Endometrium (tissue), 2 donors: ENCODE measurements at regions not wholly inside any gene's neighbourhood (a gene's known extent, or its start where the extent isn't known, plus 50 kb on each side); places are given as distances from the start of the nearest gene placed in this dataset.
"Not testable (repeated sequence)": the region's sequence is repeated elsewhere in the genome, so short reads cannot be mapped to it uniquely, and the experiment has no call there.

ENCODE experiments used
- FAIRE-seq: peaks from 2 replicates; lab custom pipeline; 2012; peaks lifted over from hg19 to GRCh38; lab: Jason Lieb, UNC
- donor health status: control.
- donor health status: control.

GRCh38 chr22:26922806-26923205, 265.4 kb downstream of the MIAT start:
- FAIRE-seq: no peak

- no peak for FAIRE-seq
Observed at GRCh38 chr22:26923531-26923930, 266.1 kb downstream of the MIAT start.

DNA sequence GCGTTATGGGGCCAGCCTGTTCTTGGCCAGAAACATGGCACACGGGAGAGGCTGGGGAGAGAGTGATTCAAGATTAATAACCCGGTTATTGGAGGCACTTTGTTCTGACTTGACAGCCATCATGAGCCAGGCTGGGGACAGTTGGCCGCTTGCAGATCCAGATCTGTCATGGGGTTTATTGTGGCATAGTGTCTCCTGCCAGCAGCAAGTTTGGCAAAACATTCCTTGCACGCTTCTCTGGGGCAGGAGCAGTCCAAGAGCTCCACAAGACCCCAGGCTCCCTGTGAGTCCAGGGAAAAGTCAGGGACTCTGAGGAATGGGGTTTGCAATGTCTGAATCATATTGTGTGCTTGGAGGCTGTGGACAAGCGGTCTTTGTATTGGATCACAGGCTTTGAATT, 270.4 kb downstream of the MIAT start:
- FAIRE-seq: no peak

DNA sequence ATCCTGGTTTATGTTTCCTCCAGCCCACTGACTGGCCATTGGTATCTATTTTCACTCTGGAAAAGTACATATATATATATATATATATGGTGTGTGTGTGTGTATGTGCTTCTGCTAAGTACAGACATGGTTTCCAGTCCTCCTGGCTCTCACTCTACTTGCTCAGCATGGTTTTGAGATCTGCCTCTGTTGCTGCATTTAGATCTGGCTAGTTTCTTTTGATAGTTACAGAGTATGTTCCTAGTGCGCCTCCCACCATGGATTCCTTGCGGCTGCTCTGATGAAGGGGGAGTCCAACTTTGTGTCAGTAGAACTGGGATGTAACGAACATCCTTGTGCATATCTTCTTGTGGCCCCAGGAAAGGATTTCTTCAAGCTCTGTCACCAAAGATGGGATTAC, 274.1 kb downstream of the MIAT start:
- no peak for FAIRE-seq

GRCh38 chr22:26933105-26933590, 275.8 kb downstream of the MIAT start:
- FAIRE-seq: no peak

DNA sequence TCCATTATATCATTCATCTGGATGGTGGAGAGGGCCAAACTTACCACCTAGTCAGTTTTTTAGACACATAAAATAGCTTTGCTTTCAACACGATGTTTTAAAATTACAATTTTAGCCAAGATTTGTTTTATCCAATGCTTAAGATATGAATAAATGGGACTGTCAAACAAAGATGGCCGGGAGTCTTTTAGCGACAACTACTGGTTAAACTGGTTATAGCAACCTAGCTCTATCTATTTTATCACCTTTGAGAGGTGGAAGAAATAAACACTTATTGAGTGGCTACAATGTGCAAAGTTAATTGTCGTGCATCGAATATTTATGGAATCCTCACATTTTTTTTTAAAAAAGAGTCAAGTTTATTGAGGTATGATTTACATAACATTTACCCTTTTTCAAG, 279.8 kb downstream of the MIAT start:
- no peak for FAIRE-seq

- FAIRE-seq: no peak
Observed at GRCh38 chr22:26939466-26939865, 282.1 kb downstream of the MIAT start.

GRCh38 chr22:26941896-26942636, 284.7 kb downstream of the MIAT start:
- FAIRE-seq: no peak

- no peak for FAIRE-seq
Observed at GRCh38 chr22:26942637-26942957, 285.2 kb downstream of the MIAT start.

DNA sequence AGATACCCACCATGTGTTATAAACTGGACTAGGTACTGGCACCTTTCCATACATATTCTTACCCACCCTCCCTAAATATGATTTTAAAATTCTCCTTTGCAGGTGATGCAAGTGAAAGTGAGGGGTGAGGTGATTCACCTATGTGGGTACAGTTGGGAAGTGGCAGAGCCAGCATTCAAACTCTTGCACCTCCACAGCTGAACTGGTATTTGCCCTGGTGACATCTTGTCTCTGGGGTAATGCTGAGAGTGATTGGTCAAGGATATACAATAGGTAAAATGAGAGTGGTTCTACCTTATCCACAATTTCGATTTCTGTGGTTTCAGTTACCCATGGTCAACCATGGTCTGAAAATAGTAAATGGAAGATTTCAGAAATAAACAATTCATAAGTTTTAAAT, 288.2 kb downstream of the MIAT start:
- FAIRE-seq: no peak

GRCh38 chr22:26949193-26949592, 291.8 kb downstream of the MIAT start:
- FAIRE-seq: no peak

- FAIRE-seq: not testable (repeated sequence)
Observed at GRCh38 chr22:26951139-26951538, 293.8 kb downstream of the MIAT start.

DNA sequence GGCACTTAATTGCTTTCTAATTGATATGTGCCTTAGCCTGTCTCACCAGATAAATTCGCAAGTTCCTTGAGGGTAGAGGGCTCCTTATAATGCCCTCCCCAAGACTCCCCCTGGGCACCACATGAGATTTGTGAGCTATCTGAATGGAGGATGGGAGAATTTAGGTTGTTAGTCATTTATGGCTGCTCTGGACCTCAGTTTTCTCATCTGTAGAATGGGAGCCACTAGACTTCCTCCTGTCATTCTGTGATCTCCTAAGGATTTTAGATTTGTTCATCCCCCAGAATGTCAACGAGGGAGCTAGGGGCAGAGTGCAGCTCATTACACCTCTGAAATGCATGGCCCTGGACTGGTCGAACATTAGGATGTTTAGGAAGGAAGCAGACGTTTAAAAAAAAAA, 294.6 kb downstream of the MIAT start:
- FAIRE-seq: no peak

GRCh38 chr22:26952451-26953011, 295.1 kb downstream of the MIAT start:
- no peak for FAIRE-seq

- FAIRE-seq: no peak
Observed at GRCh38 chr22:26953012-26953883, 295.9 kb downstream of the MIAT start.

GRCh38 chr22:26956371-26956770, 299.0 kb downstream of the MIAT start:
- no peak for FAIRE-seq

DNA sequence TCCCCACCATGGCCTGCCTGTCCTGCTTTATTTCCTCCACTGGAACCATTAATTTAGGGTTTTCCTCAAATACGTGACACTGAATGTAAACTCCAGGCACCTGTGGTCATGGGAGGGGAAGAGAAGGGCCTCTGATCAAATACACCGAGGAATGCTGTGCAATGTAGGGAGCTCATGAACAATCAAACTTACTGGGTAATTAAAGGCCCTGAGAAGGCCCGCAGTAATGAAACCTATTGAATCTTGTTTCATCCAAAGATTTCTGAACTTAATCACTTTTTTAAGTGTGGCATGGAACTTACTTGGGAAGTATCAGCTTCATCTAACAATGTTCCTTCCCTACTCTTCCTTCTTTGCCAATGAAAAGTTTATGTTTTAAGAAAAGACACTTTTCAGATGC, 299.8 kb downstream of the MIAT start:
- FAIRE-seq: no peak

- FAIRE-seq: no peak
Observed at GRCh38 chr22:26957897-26958296, 300.5 kb downstream of the MIAT start.

- FAIRE-seq: no peak
Observed at GRCh38 chr22:26958378-26958777, 301.0 kb downstream of the MIAT start.

DNA sequence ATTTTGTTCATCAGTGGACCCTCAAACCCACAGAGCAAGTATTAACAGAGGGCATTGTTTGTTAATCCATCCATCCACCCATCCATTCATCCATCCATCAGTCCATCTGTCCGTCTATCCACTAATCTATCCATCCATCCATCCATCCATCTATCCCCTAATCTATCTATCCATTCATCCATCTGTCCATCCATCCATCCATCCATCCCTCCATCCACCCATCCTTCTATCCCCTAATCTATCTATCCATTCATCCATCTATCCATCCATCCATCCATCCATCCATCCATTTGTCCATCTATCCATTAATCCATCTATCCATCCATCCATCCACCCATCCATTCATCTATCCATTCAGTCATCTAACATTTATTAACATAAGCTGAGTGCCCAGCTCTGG, 307.3 kb downstream of the MIAT start:
- FAIRE-seq: no peak

DNA sequence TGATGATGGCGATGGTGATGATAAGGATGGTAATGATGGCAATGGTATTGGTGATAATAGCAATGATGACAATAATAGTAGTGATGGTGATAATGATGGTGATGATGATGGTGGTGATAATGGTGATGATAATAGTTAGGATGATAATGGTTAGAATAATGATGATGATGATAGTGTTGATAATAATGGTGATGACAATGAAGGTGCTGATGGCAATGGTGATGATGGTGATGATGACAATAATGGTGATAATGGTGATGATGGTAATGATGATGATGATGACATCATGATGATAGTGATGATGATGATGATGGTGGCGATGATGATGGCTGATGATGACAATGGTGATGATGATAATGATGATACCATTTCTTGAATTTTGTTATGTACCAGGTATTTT, 309.9 kb downstream of the MIAT start:
- FAIRE-seq: no peak

DNA sequence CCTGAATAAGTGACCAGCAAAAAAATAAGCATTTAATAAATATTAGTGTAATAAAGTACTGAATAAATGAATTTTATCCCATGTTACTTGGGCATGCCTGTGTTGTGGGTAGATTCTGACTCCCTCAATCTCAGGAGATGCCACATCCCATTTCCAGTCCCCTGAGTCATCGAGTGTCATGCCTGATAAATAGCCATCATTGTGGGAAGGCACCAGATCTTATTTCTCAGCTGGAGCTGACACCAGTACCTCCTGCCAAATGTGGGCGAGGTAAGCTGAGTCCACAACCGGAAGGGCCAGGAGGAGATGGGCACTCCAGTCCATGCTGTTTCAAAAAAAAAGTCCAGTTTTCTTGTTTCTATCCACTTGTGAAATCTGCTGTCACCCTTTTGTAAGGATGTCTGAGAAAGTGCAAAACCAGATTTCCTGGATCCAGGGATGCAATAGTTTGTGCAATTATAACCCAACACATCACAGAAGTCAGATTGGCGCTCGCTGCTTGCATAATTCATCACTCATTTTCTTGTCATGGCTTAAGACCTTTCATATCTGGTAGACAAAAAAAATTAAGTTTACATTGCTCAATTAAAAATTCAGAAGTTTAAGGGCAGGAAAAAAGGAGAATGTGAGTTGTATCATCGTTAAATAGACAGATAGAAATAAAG, 311.6 kb downstream of the MIAT start:
- no peak for FAIRE-seq
